IMR-90 (cell line): ENCODE measurements at regions not wholly inside any gene's neighbourhood (a gene's known extent, or its start where the extent isn't known, plus 50 kb on each side); places are given as distances from the start of the nearest gene placed in this dataset.

Experiments
- ATAC-seq: fragments of 200-7000 bp; cut with Tn5 transposase; 2 replicates; pipeline ENCODE4 v1.9.1; 2020; ENCODE audit warnings: low read depth, mild to moderate bottlenecking, moderate library complexity
- BruUV-seq: library from RNA; stranded (reverse); fragments of 400-500 nt; replicated peaks from 2 replicates; lab custom pipeline; 2021; lab: Mats Ljungman, UMichigan
- CTCF ChIA-PET: fragments of 300-600 bp; formaldehyde crosslinking; extraction: SDS; loops from one replicate; lab custom pipeline; 2021; ENCODE audit warnings: antibody characterized with exemption; lab: Yijun Ruan, JAX
- POLR2A ChIA-PET: fragments of 300-600 bp; sonication (Branson Sonifier 250); formaldehyde crosslinking; loops from one replicate; lab custom pipeline; 2022; ENCODE audit warnings: antibody characterized with exemption; ENCODE audit not compliant: unreplicated experiment; lab: Charles Lee
- DNase-seq: peaks from one replicate; pipeline ENCODE4 v3.0.0; 2013
- H2AFZ ChIP-seq: replicated peaks from 2 replicates; pipeline ENCODE3; 2013; ENCODE audit warnings: low read length, mild to moderate bottlenecking; ENCODE audit not compliant: poor library complexity
- H2AK5ac ChIP-seq: 2 replicates; pipeline ENCODE4 v1.6.1; 2013; ENCODE audit warnings: low read depth, low read length, inconsistent platforms
- H2AK9ac ChIP-seq: replicated peaks from 2 replicates; pipeline ENCODE3; 2013; ENCODE audit warnings: mild to moderate bottlenecking, low read depth, low read length, moderate library complexity; ENCODE audit not compliant: poor library complexity
- H2BK120ac ChIP-seq: 2 replicates; pipeline ENCODE4 v1.6.1; 2013; ENCODE audit warnings: low read depth, low read length, inconsistent platforms
- H2BK15ac ChIP-seq: 3 replicates; pipeline ENCODE4 v1.6.1; 2013; ENCODE audit warnings: low read depth, low read length, inconsistent platforms
- H2BK20ac ChIP-seq: 2 replicates; pipeline ENCODE4 v1.6.1; 2013; ENCODE audit warnings: low read depth, mild to moderate bottlenecking, inconsistent platforms, low read length, moderate library complexity
- H2BK5ac ChIP-seq: 2 replicates; pipeline ENCODE4 v1.6.1; 2013; ENCODE audit warnings: mild to moderate bottlenecking, low read depth, low read length, inconsistent platforms; ENCODE audit not compliant: poor library complexity, severe bottlenecking
- H3K14ac ChIP-seq: replicated peaks from 2 replicates; pipeline ENCODE4 v1.6.1; 2013; ENCODE audit warnings: low read depth, low read length, inconsistent platforms
- H3K18ac ChIP-seq: 2 replicates; pipeline ENCODE4 v1.6.1; 2013; ENCODE audit warnings: low read depth, low read length, control low read depth
- H3K23ac ChIP-seq: 2 replicates; pipeline ENCODE4 v1.6.1; 2013; ENCODE audit warnings: low read depth, low read length, inconsistent platforms
- H3K27ac ChIP-seq: 2 replicates; pipeline ENCODE4 v1.5.1; 2013; ENCODE audit warnings: mild to moderate bottlenecking, control low read depth, low read length; ENCODE audit not compliant: insufficient read depth
- H3K27me3 ChIP-seq: 2 replicates; pipeline ENCODE4 v1.6.1; 2013; ENCODE audit warnings: low read length; ENCODE audit not compliant: control insufficient read depth, insufficient read depth
- H3K36me3 ChIP-seq: 2 replicates; pipeline ENCODE4 v1.6.1; 2013; ENCODE audit warnings: low read length, mixed read lengths; ENCODE audit not compliant: control insufficient read depth, insufficient read depth
- H3K4ac ChIP-seq: 2 replicates; pipeline ENCODE4 v1.6.1; 2013; ENCODE audit warnings: low read depth, low read length, inconsistent platforms
- H3K4me1 ChIP-seq: 2 replicates; pipeline ENCODE4 v1.6.1; 2013; ENCODE audit warnings: low read length, mixed read lengths; ENCODE audit not compliant: control insufficient read depth, insufficient read depth
- H3K4me2 ChIP-seq: 2 replicates; pipeline ENCODE4 v1.6.1; 2013; ENCODE audit warnings: low read depth, mild to moderate bottlenecking, control low read depth, low read length, moderate library complexity
- H3K4me3 ChIP-seq: 2 replicates; pipeline ENCODE4 v1.5.1; 2013; ENCODE audit warnings: low read depth, mild to moderate bottlenecking, control low read depth, low read length, moderate library complexity; ENCODE audit not compliant: insufficient read depth
- H3K56ac ChIP-seq: 2 replicates; pipeline ENCODE4 v1.6.1; 2013; ENCODE audit warnings: low read length, inconsistent platforms; ENCODE audit not compliant: insufficient read depth; ENCODE audit errors: extremely low read depth
- H3K79me1 ChIP-seq, 2 experiments: 2 replicates each; pipeline ENCODE4 v1.6.1; 2013; ENCODE audit warnings: low read length in 2 of 2, inconsistent platforms in 1 of 2, low read depth in 1 of 2
- H3K9ac ChIP-seq: 2 replicates; pipeline ENCODE4 v1.6.1; 2013; ENCODE audit warnings: low read depth, low read length, control low read depth
- H3K9me1 ChIP-seq: 2 replicates; pipeline ENCODE4 v1.6.1; 2013; ENCODE audit warnings: low read length, inconsistent platforms; ENCODE audit not compliant: insufficient read depth
- H3K9me3 ChIP-seq: 2 replicates; pipeline ENCODE4 v1.6.1; 2013; ENCODE audit warnings: low read length; ENCODE audit not compliant: control insufficient read depth, insufficient read depth
- H4K20me1 ChIP-seq: 2 replicates; pipeline ENCODE4 v1.6.1; 2013; ENCODE audit warnings: low read length, inconsistent platforms; ENCODE audit not compliant: insufficient read depth
- H4K5ac ChIP-seq: 2 replicates; pipeline ENCODE4 v1.6.1; 2013; ENCODE audit warnings: mild to moderate bottlenecking, low read depth, low read length, control low read depth
- H4K8ac ChIP-seq, 2 experiments: 2 replicates each; pipeline ENCODE4 v1.6.1; 2013; ENCODE audit warnings: low read depth in 2 of 2, low read length in 2 of 2, control low read depth in 1 of 2, inconsistent platforms in 1 of 2
- H4K91ac ChIP-seq: 2 replicates; pipeline ENCODE4 v1.6.1; 2013; ENCODE audit warnings: low read depth, low read length, inconsistent platforms; ENCODE audit not compliant: insufficient read depth
- CEBPB ChIP-seq: IDR thresholded peaks from 2 replicates; pipeline ENCODE4 v1.6.1; 2012; ENCODE audit warnings: low read depth, low read length, improper control_type of control experiment
- FOS ChIP-seq: fragments of 150-350 bp; IDR thresholded peaks from 2 replicates; pipeline ENCODE4 v1.6.1; 2016; ENCODE audit warnings: low read depth, low read length
- MAFK ChIP-seq: IDR thresholded peaks from 2 replicates; pipeline ENCODE4 v1.6.1; 2012; ENCODE audit warnings: low read depth, low read length, improper control_type of control experiment
- MAZ ChIP-seq: IDR thresholded peaks from 2 replicates; pipeline ENCODE4 v1.6.1; 2012; ENCODE audit warnings: low read depth, mild to moderate bottlenecking, low read length, improper control_type of control experiment, moderate library complexity, borderline replicate concordance
- RAD21 ChIP-seq: IDR thresholded peaks from 2 replicates; pipeline ENCODE4 v1.6.1; 2012; ENCODE audit warnings: low read length, improper control_type of control experiment
- RFX5 ChIP-seq: IDR thresholded peaks from 2 replicates; pipeline ENCODE4 v1.8.0; 2012; ENCODE audit warnings: low read depth, mild to moderate bottlenecking, low read length, moderate library complexity
- USF2 ChIP-seq: fragments of 150-350 bp; IDR thresholded peaks from 2 replicates; pipeline ENCODE4 v1.6.1; 2017; ENCODE audit warnings: mild to moderate bottlenecking, antibody characterized with exemption, low read length, low read depth
- WGBS, 2 experiments: methylation state at CpG; one replicate each; pipeline versions ENCODE4 v1.1.5 to v1.1.7; 2013; ENCODE audit warnings: missing lambda C conversion rate in 2 of 2; ENCODE audit not compliant: insufficient read length in 1 of 2; ENCODE audit errors: extremely low coverage in 2 of 2; 5-methylcytosine and 5-hydroxymethylcytosine counted together
- dilution Hi-C: fragments of 300-500 bp; cut with HindIII; formaldehyde crosslinking; loops from one replicate; pipeline ENCODE4 v1.14.3; 2018; ENCODE audit warnings: low sequenced_read_pairs; ENCODE audit not compliant: unreplicated experiment
- in situ Hi-C: fragments of 300-500 bp; cut with MboI; formaldehyde crosslinking; loops from 3 replicates; pipeline ENCODE4 v1.14.3; 2019; ENCODE audit warnings: low sequenced_read_pairs, inconsistent platforms, mixed read lengths
- intact Hi-C: fragments of 100-400 bp; cut with micrococcal nuclease; formaldehyde crosslinking; loops from 2 replicates; pipeline ENCODE4 v1.10.0; 2022

GRCh38 chr6:77092971-77093370, 370.3 kb downstream of the HTR1B start:
- POLR2A ChIA-PET: no interaction called here
- ATAC-seq (peak; percentile 89), DNase-seq (peak; percentile 85)
- Histone ChIP-seq H4K8ac (0 out of 4 replicates have a peak overlapping the region, but pooled peaks of 1 of the 2 experiments have one; percentile 32), H3K4me2 (no peak overlapping the region), H3K4me1 (no peaks in the 10 kb centered on the region; the same call in none of the 2 replicates), H3K79me1 (no peaks in the 10 kb centered on the region), H2AK5ac (no peak overlapping the region), H3K23ac (no peak overlapping the region; the same call in 1 of the 2 replicates), H3K4me3 (no peak overlapping the region), H4K91ac (no peak overlapping the region; the same call in 1 of the 2 replicates), H3K9me1 (no peaks in the 10 kb centered on the region), H2AFZ (no peak overlapping the region), H3K18ac (no peak overlapping the region), H3K9ac (no peak overlapping the region), H2BK5ac (peak overlapping the region; percentile 56), H4K5ac (no peak overlapping the region), H2BK15ac (no peak overlapping the region), H2BK20ac (peak overlapping the region; percentile 86), H3K9me3 (no peaks in the 10 kb centered on the region), H3K14ac (peak overlapping the region; percentile 71; the same call in 1 of the 2 replicates), H4K20me1 (no peaks in the 10 kb centered on the region), H2BK120ac (0 out of 2 replicates have a peak overlapping the region, but pooled peaks have one; percentile 53), H3K4ac (peak overlapping the region; percentile 56; the same call in 1 of the 2 replicates), H3K36me3 (no peaks in the 10 kb centered on the region), H3K56ac (no peak overlapping the region), H2AK9ac (no peak overlapping the region), H3K27me3 (no peaks in the 10 kb centered on the region), H3K27ac (peak overlapping the region; percentile 63; the same call in 1 of the 2 replicates)
- CTCF ChIA-PET: no interaction called here
- intact Hi-C loops (no loop called here), dilution Hi-C loops (no loop called here), in situ Hi-C loops (no loop called here)
- TF ChIP-seq MAZ (no peak), CEBPB (no peak; the same call in 1 of the 2 replicates), RFX5 (no peak), FOS (no peak), MAFK (no peak), RAD21 (no peak), USF2 (no peak)
- BruUV-seq: no TSS peak
- no CpG with 5 or more reads among the region's 1 CpG for WGBS, 2 experiments
